GM23248 (cell line): ENCODE measurements at regions not wholly inside any gene's neighbourhood (a gene's known extent, or its start where the extent isn't known, plus 50 kb on each side); places are given as distances from the start of the nearest gene placed in this dataset.
"Not testable (repeated sequence)": the region's sequence is repeated elsewhere in the genome, so short reads cannot be mapped to it uniquely, and the experiment has no call there.

Experiments
- EZH2 ChIP-seq: fragments of 200-600 bp; sonication (generic); IDR thresholded peaks from 2 replicates; pipeline ENCODE4 v1.6.1; 2018; ENCODE audit warnings: antibody characterized with exemption, mild to moderate bottlenecking; ENCODE audit not compliant: insufficient read depth, poor library complexity, severe bottlenecking
- EZH2phosphoT487 ChIP-seq: fragments of 200-600 bp; sonication (generic); IDR thresholded peaks from 2 replicates; pipeline ENCODE4 v1.6.1; 2018; ENCODE audit warnings: antibody characterized with exemption, moderate library complexity, mild to moderate bottlenecking, low read depth; ENCODE audit not compliant: insufficient read depth

GRCh38 chrX:41024335-41024734 lies 60.9 kb upstream of the USP9X start:
- not testable (repeated sequence) for TF ChIP-seq EZH2, EZH2phosphoT487
